DND-41 (cell line): ENCODE measurements at regions not wholly inside any gene's neighbourhood (a gene's known extent, or its start where the extent isn't known, plus 50 kb on each side); places are given as distances from the start of the nearest gene placed in this dataset.

Experiments
- ATAC-seq: fragments of 200-7000 bp; cut with Tn5 transposase; 3 replicates; pipeline ENCODE4 v1.9.1; 2021; ENCODE audit warnings: low read depth; ENCODE audit not compliant: insufficient read depth
- DNase-seq: peaks from one replicate; pipeline ENCODE4 v3.0.0-alpha.2; 2020
- H2AFZ ChIP-seq: 2 replicates; pipeline ENCODE4 v1.6.0; 2012; ENCODE audit warnings: low read depth, low read length
- H3K27ac ChIP-seq: 2 replicates; pipeline ENCODE4 v1.5.1; 2012; ENCODE audit warnings: low read length, inconsistent platforms
- H3K27me3 ChIP-seq: fragments of 200-600 bp; sonication (generic); 2 replicates; pipeline ENCODE4 v1.6.0; 2012; ENCODE audit warnings: low read length, mild to moderate bottlenecking, inconsistent platforms; ENCODE audit not compliant: insufficient read depth, poor library complexity
- H3K36me3 ChIP-seq: 2 replicates; pipeline ENCODE4 v1.5.1; 2012; ENCODE audit warnings: low read length, inconsistent platforms; ENCODE audit not compliant: insufficient read depth
- H3K4me1 ChIP-seq: 2 replicates; pipeline ENCODE4 v1.5.1; 2012; ENCODE audit warnings: mild to moderate bottlenecking, low read length; ENCODE audit not compliant: insufficient read depth
- H3K4me2 ChIP-seq: 2 replicates; pipeline ENCODE4 v1.6.0; 2012; ENCODE audit warnings: mild to moderate bottlenecking, moderate library complexity, low read length, inconsistent platforms; ENCODE audit not compliant: insufficient read depth
- H3K4me3 ChIP-seq, 2 experiments: fragments of 200-600 bp in 1 of 2; shearing (Covaris generic) in 1 of 2; 2 replicates each; pipeline ENCODE4 v1.5.1; 2012 to 2016; ENCODE audit warnings: inconsistent platforms in 2 of 2, low read length in 2 of 2, mild to moderate bottlenecking in 2 of 2, low read depth in 1 of 2, moderate library complexity in 1 of 2
- H3K79me2 ChIP-seq: 2 replicates; pipeline ENCODE4 v1.6.0; 2012; ENCODE audit warnings: low read length, inconsistent platforms; ENCODE audit not compliant: insufficient read depth
- H3K9ac ChIP-seq: 2 replicates; pipeline ENCODE4 v1.6.0; 2012; ENCODE audit warnings: low read depth, mild to moderate bottlenecking, inconsistent platforms, low read length, moderate library complexity
- H3K9me3 ChIP-seq: 2 replicates; pipeline ENCODE4 v1.5.1; 2012; ENCODE audit warnings: low read length, moderate library complexity, mild to moderate bottlenecking, inconsistent platforms; ENCODE audit not compliant: insufficient read depth, severe bottlenecking
- H4K20me1 ChIP-seq: 2 replicates; pipeline ENCODE4 v1.6.0; 2012; ENCODE audit warnings: low read length; ENCODE audit not compliant: insufficient read depth
- EZH2 ChIP-seq: IDR thresholded peaks from 3 replicates; pipeline ENCODE4 v1.6.1; 2012; ENCODE audit warnings: borderline replicate concordance, low read depth, mild to moderate bottlenecking, moderate library complexity, low read length, inconsistent platforms; ENCODE audit not compliant: severe bottlenecking
- TF ChIP-seq, protein P1 (sequence below): IDR thresholded peaks from 2 replicates; pipeline ENCODE4 v1.5.1; 2012; ENCODE audit warnings: borderline replicate concordance, low read length, moderate library complexity, mild to moderate bottlenecking; ENCODE audit not compliant: poor library complexity, severe bottlenecking; ENCODE audit errors: extremely low read depth

DNA sequence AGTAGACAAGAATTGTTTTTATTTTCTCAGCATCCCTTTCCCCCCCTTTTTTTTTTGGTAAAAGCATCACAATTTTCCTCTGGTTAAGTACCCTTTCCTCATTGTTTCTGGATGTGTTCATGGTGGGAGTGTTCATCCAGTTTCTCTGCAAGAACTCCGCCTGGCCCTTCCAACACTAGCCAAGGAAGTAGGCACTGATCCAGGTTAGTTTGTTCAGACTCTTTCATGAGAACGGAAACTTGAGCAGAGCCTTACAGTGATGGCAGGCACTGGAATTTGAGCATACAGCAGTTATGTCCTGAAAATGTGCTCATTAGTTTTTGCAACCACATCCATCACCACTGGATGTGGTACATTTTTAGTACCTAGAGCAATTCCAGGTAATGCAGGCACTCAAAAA lies 336.1 kb upstream of the BOD1L1 start:
- Histone ChIP-seq H4K20me1 (no peaks in the 10 kb centered on the region), H3K27me3 (no peaks in the 10 kb centered on the region), H3K4me3 (no peak overlapping the region), H3K27ac (no peak overlapping the region), H2AFZ (no peak overlapping the region), H3K9me3 (no peaks in the 10 kb centered on the region), H3K36me3 (no peaks in the 10 kb centered on the region), H3K4me1 (no peaks in the 10 kb centered on the region), H3K9ac (no peak overlapping the region), H3K79me2 (no peaks in the 10 kb centered on the region), H3K4me2 (no peak overlapping the region)
- DNase-seq (no peak), ATAC-seq (no peak)
- TF ChIP-seq, protein P1, sequence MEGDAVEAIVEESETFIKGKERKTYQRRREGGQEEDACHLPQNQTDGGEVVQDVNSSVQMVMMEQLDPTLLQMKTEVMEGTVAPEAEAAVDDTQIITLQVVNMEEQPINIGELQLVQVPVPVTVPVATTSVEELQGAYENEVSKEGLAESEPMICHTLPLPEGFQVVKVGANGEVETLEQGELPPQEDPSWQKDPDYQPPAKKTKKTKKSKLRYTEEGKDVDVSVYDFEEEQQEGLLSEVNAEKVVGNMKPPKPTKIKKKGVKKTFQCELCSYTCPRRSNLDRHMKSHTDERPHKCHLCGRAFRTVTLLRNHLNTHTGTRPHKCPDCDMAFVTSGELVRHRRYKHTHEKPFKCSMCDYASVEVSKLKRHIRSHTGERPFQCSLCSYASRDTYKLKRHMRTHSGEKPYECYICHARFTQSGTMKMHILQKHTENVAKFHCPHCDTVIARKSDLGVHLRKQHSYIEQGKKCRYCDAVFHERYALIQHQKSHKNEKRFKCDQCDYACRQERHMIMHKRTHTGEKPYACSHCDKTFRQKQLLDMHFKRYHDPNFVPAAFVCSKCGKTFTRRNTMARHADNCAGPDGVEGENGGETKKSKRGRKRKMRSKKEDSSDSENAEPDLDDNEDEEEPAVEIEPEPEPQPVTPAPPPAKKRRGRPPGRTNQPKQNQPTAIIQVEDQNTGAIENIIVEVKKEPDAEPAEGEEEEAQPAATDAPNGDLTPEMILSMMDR = no peak
- no peak for TF ChIP-seq EZH2

DNA sequence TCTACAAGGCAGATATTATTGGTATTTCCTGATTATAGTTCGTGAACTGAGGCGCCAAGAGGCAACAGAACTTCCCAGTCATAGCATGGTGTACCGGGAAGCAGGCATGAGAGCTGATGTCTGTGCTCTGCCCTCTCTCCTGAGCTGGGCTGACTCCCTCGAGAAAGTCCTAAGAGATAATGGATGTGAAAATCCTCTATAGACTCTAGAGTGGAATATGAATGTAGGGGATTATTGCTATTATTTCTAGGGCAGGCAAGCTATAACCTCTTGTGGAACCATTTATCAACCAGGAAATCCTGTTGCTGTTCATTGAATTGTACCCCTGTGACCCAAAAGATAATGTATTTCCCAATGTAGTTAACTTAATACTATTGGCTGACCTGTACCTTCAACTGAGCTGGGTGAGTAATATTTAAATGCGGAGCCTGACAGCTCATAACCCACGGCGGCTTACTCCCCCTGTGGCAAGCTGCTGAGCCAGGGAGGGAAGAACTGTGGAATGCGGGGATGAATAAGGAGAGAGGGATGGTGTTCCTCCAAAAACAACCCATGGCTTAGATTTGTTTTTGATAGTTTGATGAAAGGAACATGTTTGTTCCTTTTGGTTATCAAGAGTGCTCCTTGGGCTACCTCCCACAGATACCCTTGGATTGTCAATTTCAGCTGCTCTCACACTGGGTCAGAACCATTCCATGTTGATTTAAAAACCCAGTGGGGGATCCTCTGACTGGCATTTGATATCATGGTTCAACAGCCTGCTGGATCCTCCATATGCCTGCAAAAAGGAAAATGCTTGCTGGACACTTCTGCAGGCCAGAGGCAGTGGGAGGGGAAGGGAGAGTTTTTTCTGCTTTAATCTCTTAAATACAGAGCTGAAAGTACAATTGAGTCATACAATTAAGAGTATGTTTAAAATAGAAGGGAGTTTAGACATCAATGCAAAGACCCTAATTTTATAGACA lies 339.0 kb upstream of the BOD1L1 start:
- Histone ChIP-seq H3K36me3 (no peaks in the 10 kb centered on the region), H3K4me2 (no peak overlapping the region), H3K27me3 (no peaks in the 10 kb centered on the region), H3K27ac (no peak overlapping the region), H3K4me1 (no peaks in the 10 kb centered on the region), H3K9ac (no peak overlapping the region), H3K9me3 (no peaks in the 10 kb centered on the region), H4K20me1 (no peaks in the 10 kb centered on the region), H3K4me3 (no peak overlapping the region), H2AFZ (no peak overlapping the region), H3K79me2 (no peaks in the 10 kb centered on the region)
- no peak for TF ChIP-seq EZH2
- TF ChIP-seq, protein P1 = no peak
- DNase-seq = no peak
- ATAC-seq = no peak

DNA sequence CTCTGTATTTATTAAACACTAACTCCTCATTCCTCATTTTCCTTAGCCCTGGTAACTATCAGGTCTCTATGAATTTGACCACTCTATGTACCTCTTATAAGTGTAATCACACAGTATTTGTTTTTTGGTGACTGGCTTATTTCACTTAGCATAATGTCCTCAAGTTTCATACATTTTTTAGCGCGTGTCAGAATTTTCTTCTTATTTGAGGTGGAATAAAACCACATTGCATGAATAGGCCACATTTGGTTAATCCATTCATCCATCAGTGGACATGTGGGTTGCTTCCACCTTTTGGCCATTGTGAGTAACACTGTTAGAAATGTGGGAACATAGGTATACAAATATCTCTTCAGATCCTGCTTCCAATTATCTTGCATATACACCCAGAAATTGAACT lies 341.2 kb upstream of the BOD1L1 start:
- H3K9ac ChIP-seq = no peak overlapping the region
- H3K4me2 ChIP-seq = no peak overlapping the region
- H3K36me3 ChIP-seq = no peaks in the 10 kb centered on the region
- no peaks in the 10 kb centered on the region for H3K9me3 ChIP-seq
- DNase-seq (no peak), ATAC-seq (no peak)
- H3K4me1 ChIP-seq = no peaks in the 10 kb centered on the region
- H3K79me2 ChIP-seq = no peaks in the 10 kb centered on the region
- no peak overlapping the region for H3K4me3 ChIP-seq
- H4K20me1 ChIP-seq = no peaks in the 10 kb centered on the region
- no peak overlapping the region for H2AFZ ChIP-seq
- H3K27me3 ChIP-seq = no peaks in the 10 kb centered on the region
- TF ChIP-seq EZH2 = no peak
- TF ChIP-seq, protein P1 = no peak
- no peak overlapping the region for H3K27ac ChIP-seq
